Thyroid gland (tissue), 4 donors: ENCODE measurements at regions not wholly inside any gene's neighbourhood (a gene's known extent, or its start where the extent isn't known, plus 50 kb on each side); places are given as distances from the start of the nearest gene placed in this dataset.

Experiments used
- DNase-seq, 2 donors: peaks; one replicate each; pipeline ENCODE4 v3.0.0-alpha.2; 2019
- H3K27ac ChIP-seq, 3 donors: fragments of 200-600 bp; sonication (generic); 1 replicate in 2 of 3; 2 replicates in 1 of 3; pipeline ENCODE4 v1.5.1; 2016 to 2019; ENCODE audit warnings: mild to moderate bottlenecking in 1 of 3, moderate library complexity in 1 of 3
- H3K27me3 ChIP-seq: fragments of 200-600 bp; sonication (generic); one replicate; pipeline ENCODE4 v1.5.1; 2019
- H3K36me3 ChIP-seq, 2 donors: fragments of 200-600 bp; sonication (generic); one replicate each; pipeline ENCODE4 v1.5.1; 2016 to 2019
- H3K4me1 ChIP-seq, 2 donors: fragments of 200-600 bp; sonication (generic); one replicate each; pipeline ENCODE4 v1.5.1; 2017 to 2019
- H3K4me3 ChIP-seq, 3 donors: fragments of 200-600 bp; sonication (generic); replicated peaks in 1 of 3; 1 replicate in 2 of 3; 2 replicates in 1 of 3; pipeline ENCODE4 v1.5.1; 2016; ENCODE audit warnings: mild to moderate bottlenecking in 1 of 3
- H3K9me3 ChIP-seq: fragments of 200-600 bp; sonication (generic); one replicate; pipeline ENCODE4 v1.5.1; 2017
- POLR2A ChIP-seq, 2 donors: fragments of 450-650 bp; IDR thresholded peaks; one replicate each; pipeline ENCODE4 v1.6.1; 2017; ENCODE audit warnings: antibody characterized with exemption in 2 of 2, mild to moderate bottlenecking in 2 of 2, moderate library complexity in 1 of 2
- WGBS, 2 donors: methylation state at CpG; one replicate each; pipeline ENCODE4 v1.1.5; 2017; 5-methylcytosine and 5-hydroxymethylcytosine counted together
- intact Hi-C: fragments of 100-400 bp; cut with DNase I; formaldehyde crosslinking; loops from one replicate; pipeline ENCODE4 v1.15.1; 2023
- TF ChIP-seq, protein P1 (sequence below), 6 experiments: fragments of 200-600 bp in 3 of 6; fragments of 450-650 bp in 3 of 6; sonication (generic) in 3 of 6; IDR thresholded peaks; one replicate each; pipeline ENCODE4 v1.5.1; 2016 to 2019; ENCODE audit warnings: antibody characterized with exemption in 6 of 6, mild to moderate bottlenecking in 2 of 6, inconsistent platforms in 1 of 6, moderate library complexity in 1 of 6

- Histone ChIP-seq H3K27ac (no peak overlapping the region), H3K4me3 (no peak overlapping the region), H3K4me1 (no peaks in the 10 kb centered on the region), H3K9me3 (no peaks in the 10 kb centered on the region), H3K27me3 (no peaks in the 10 kb centered on the region), H3K36me3 (no peaks in the 10 kb centered on the region)
- no peak for DNase-seq
- TF ChIP-seq, protein P1, sequence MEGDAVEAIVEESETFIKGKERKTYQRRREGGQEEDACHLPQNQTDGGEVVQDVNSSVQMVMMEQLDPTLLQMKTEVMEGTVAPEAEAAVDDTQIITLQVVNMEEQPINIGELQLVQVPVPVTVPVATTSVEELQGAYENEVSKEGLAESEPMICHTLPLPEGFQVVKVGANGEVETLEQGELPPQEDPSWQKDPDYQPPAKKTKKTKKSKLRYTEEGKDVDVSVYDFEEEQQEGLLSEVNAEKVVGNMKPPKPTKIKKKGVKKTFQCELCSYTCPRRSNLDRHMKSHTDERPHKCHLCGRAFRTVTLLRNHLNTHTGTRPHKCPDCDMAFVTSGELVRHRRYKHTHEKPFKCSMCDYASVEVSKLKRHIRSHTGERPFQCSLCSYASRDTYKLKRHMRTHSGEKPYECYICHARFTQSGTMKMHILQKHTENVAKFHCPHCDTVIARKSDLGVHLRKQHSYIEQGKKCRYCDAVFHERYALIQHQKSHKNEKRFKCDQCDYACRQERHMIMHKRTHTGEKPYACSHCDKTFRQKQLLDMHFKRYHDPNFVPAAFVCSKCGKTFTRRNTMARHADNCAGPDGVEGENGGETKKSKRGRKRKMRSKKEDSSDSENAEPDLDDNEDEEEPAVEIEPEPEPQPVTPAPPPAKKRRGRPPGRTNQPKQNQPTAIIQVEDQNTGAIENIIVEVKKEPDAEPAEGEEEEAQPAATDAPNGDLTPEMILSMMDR (IDR thresholded peaks at IDR 0.05), result no peak
- TF ChIP-seq POLR2A (IDR thresholded peaks at IDR 0.05), result no peak
- intact Hi-C loops, result no loop called here
- WGBS, 2 donors, result 93 to 94% methylated on average over 6 of the region's 6 CpGs
Measured at GRCh38 chr6:125667326-125667725, 82.1 kb upstream of the HEY2 start.

- H3K4me3 ChIP-seq, result no peak overlapping the region
- H3K27ac ChIP-seq, result no peak overlapping the region
- TF ChIP-seq, protein P1 (IDR thresholded peaks at IDR 0.05), result no peak
- H3K27me3 ChIP-seq, result no peaks in the 10 kb centered on the region
- intact Hi-C loops, result no loop called here
- WGBS, 2 donors, result 91% methylated on average over 8 of the region's 8 CpGs
- no peak for DNase-seq
- H3K36me3 ChIP-seq, result no peaks in the 10 kb centered on the region
- no peaks in the 10 kb centered on the region for H3K9me3 ChIP-seq
- no peaks in the 10 kb centered on the region for H3K4me1 ChIP-seq
Measured at GRCh38 chr6:125668071-125668470, 81.4 kb upstream of the HEY2 start.

- H3K36me3 ChIP-seq, result no peaks in the 10 kb centered on the region
- H3K4me1 ChIP-seq, result no peaks in the 10 kb centered on the region
- no peak overlapping the region for H3K4me3 ChIP-seq
- no peaks in the 10 kb centered on the region for H3K27me3 ChIP-seq
- TF ChIP-seq POLR2A (IDR thresholded peaks at IDR 0.05), result no peak
- TF ChIP-seq, protein P1 (IDR thresholded peaks at IDR 0.05), result no peak
- H3K9me3 ChIP-seq, result no peaks in the 10 kb centered on the region
- intact Hi-C loops, result no loop called here
- 46 to 51% methylated on average over 4 to 5 of the region's 5 CpGs for WGBS, 2 donors
- no peak overlapping the region for H3K27ac ChIP-seq
- DNase-seq, result no peak
Measured at GRCh38 chr6:125670568-125670967, 78.9 kb upstream of the HEY2 start.

DNA sequence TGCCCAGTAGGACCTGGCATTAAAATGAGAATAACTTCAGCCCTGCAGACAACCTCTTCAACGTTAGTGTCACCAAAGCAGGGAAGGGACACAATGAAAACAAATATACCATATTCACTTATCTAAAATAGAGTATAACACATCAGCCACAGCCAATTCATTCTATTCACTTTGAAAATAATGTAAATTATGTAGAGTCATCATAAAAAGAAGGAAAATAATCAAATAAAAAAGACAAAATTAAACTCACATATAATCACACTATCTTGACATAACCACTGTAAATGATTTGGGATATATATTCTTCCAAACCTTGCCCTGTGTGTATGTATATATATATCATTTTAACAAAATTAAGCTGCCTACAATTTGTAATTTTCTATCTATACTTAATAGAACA lies 78.1 kb upstream of the HEY2 start:
- Histone ChIP-seq H3K4me3 (no peak overlapping the region), H3K9me3 (no peaks in the 10 kb centered on the region), H3K27me3 (no peaks in the 10 kb centered on the region), H3K4me1 (no peaks in the 10 kb centered on the region), H3K27ac (no peak overlapping the region), H3K36me3 (no peaks in the 10 kb centered on the region)
- intact Hi-C loops, result no loop called here
- WGBS, 2 donors, result 46 to 73% methylated on average over 1 of the region's 1 CpG
- TF ChIP-seq POLR2A (IDR thresholded peaks at IDR 0.05), result no peak
- TF ChIP-seq, protein P1 (IDR thresholded peaks at IDR 0.05), result no peak
- DNase-seq, result no peak

- WGBS, 2 donors, result 82 to 87% methylated on average over 5 of the region's 5 CpGs
- Histone ChIP-seq H3K9me3 (no peaks in the 10 kb centered on the region), H3K27ac (no peak overlapping the region), H3K4me3 (no peak overlapping the region), H3K27me3 (no peaks in the 10 kb centered on the region), H3K36me3 (no peaks in the 10 kb centered on the region), H3K4me1 (no peaks in the 10 kb centered on the region)
- TF ChIP-seq, protein P1 (IDR thresholded peaks at IDR 0.05), result no peak
- TF ChIP-seq POLR2A (IDR thresholded peaks at IDR 0.05), result no peak
- DNase-seq, result no peak
- intact Hi-C loops, result no loop called here
Measured at GRCh38 chr6:125674230-125674629, 75.2 kb upstream of the HEY2 start.
